SU-DHL-6 (cell line): ENCODE measurements at regions not wholly inside any gene's neighbourhood (a gene's known extent, or its start where the extent isn't known, plus 50 kb on each side); places are given as distances from the start of the nearest gene placed in this dataset.

ENCODE experiments used
- H2AFZ ChIP-seq: fragments of 200-600 bp; sonication (generic); 2 replicates; pipeline ENCODE4 v1.6.1; 2014; ENCODE audit warnings: low read depth, mild to moderate bottlenecking, moderate library complexity, mixed read lengths, antibody characterized with exemption, low read length; ENCODE audit not compliant: severe bottlenecking
- H3F3A ChIP-seq: fragments of 200-600 bp; shearing (Covaris generic); 2 replicates; pipeline ENCODE4 v1.6.0; 2016; ENCODE audit warnings: antibody characterized with exemption, mild to moderate bottlenecking; ENCODE audit not compliant: insufficient read depth
- H3K27ac ChIP-seq: fragments of 200-600 bp; sonication (generic); 2 replicates; pipeline ENCODE4 v1.5.1; 2016; ENCODE audit warnings: low read depth, mild to moderate bottlenecking, low read length, moderate library complexity, mixed read lengths
- H3K27me3 ChIP-seq: fragments of 200-600 bp; sonication (generic), shearing (Covaris generic); 2 replicates; pipeline ENCODE4 v1.6.0; 2014; ENCODE audit warnings: mild to moderate bottlenecking, low read length
- H3K36me3 ChIP-seq: fragments of 200-600 bp; sonication (generic); 2 replicates; pipeline ENCODE4 v1.6.1; 2014; ENCODE audit warnings: mild to moderate bottlenecking, low read length, mixed read lengths
- H3K4me2 ChIP-seq: fragments of 300-600, 200-600 bp; shearing (Covaris generic), sonication (generic); 2 replicates; pipeline ENCODE4 v1.6.0; 2014; ENCODE audit warnings: low read length, low read depth, mild to moderate bottlenecking; ENCODE audit not compliant: poor library complexity, severe bottlenecking
- H3K4me3 ChIP-seq: fragments of 200-600 bp; sonication (generic); 2 replicates; pipeline ENCODE4 v1.5.1; 2014; ENCODE audit warnings: antibody characterized with exemption, low read length, mild to moderate bottlenecking, mixed read lengths; ENCODE audit not compliant: insufficient read depth, poor library complexity, severe bottlenecking
- H3K79me2 ChIP-seq: fragments of 200-600 bp; sonication (generic); 2 replicates; pipeline ENCODE4 v1.6.1; 2014; ENCODE audit warnings: mild to moderate bottlenecking, low read length, moderate library complexity; ENCODE audit not compliant: insufficient read depth
- H3K9ac ChIP-seq: fragments of 200-600 bp; sonication (generic); 2 replicates; pipeline ENCODE4 v1.7.0; 2014; ENCODE audit warnings: mild to moderate bottlenecking, low read length
- H3K9me2 ChIP-seq: fragments of 200-600 bp; sonication (generic); replicated peaks from 2 replicates; pipeline ENCODE4 v1.6.1; 2014; ENCODE audit warnings: low read length; ENCODE audit not compliant: insufficient read depth
- H3K9me3 ChIP-seq: fragments of 200-600 bp; sonication (generic); 2 replicates; pipeline ENCODE4 v1.6.1; 2014; ENCODE audit warnings: low read length, mixed read lengths; ENCODE audit not compliant: insufficient read depth
- H4K20me1 ChIP-seq: fragments of 200-600 bp; sonication (generic); 2 replicates; pipeline ENCODE4 v1.6.1; 2014; ENCODE audit warnings: low read depth, mild to moderate bottlenecking, antibody characterized with exemption, low read length, moderate library complexity, mixed read lengths
- EZH2phosphoT487 ChIP-seq: fragments of 200-600 bp; sonication (generic), shearing (Covaris generic); conservative IDR thresholded peaks from 2 replicates; pipeline ENCODE4 v1.6.1; 2018; ENCODE audit warnings: mild to moderate bottlenecking, antibody characterized with exemption, low read length, moderate library complexity, mixed read lengths
- TF ChIP-seq, protein P1 (sequence below): fragments of 200-600 bp; sonication (generic); IDR thresholded peaks from one replicate; pipeline ENCODE4 v1.5.1; 2017; ENCODE audit warnings: antibody characterized with exemption, mild to moderate bottlenecking, low read length, moderate library complexity; ENCODE audit not compliant: insufficient read depth, poor library complexity, severe bottlenecking

GRCh38 chr19:32238076-32238475 is 107.3 kb upstream of the ZNF507 start:
- Histone ChIP-seq H4K20me1 (no peaks in the 10 kb centered on the region), H3K4me3 (no peak overlapping the region), H3K27ac (no peak overlapping the region), H3K27me3 (no peaks in the 10 kb centered on the region), H3K9me3 (no peaks in the 10 kb centered on the region), H2AFZ (no peak overlapping the region), H3K79me2 (no peaks in the 10 kb centered on the region), H3K4me2 (no peak overlapping the region), H3K9ac (no peak overlapping the region), H3K9me2 (no peaks in the 10 kb centered on the region), H3F3A (no peaks in the 10 kb centered on the region), H3K36me3 (no peaks in the 10 kb centered on the region)
- TF ChIP-seq EZH2phosphoT487: no peak
- TF ChIP-seq, protein P1, sequence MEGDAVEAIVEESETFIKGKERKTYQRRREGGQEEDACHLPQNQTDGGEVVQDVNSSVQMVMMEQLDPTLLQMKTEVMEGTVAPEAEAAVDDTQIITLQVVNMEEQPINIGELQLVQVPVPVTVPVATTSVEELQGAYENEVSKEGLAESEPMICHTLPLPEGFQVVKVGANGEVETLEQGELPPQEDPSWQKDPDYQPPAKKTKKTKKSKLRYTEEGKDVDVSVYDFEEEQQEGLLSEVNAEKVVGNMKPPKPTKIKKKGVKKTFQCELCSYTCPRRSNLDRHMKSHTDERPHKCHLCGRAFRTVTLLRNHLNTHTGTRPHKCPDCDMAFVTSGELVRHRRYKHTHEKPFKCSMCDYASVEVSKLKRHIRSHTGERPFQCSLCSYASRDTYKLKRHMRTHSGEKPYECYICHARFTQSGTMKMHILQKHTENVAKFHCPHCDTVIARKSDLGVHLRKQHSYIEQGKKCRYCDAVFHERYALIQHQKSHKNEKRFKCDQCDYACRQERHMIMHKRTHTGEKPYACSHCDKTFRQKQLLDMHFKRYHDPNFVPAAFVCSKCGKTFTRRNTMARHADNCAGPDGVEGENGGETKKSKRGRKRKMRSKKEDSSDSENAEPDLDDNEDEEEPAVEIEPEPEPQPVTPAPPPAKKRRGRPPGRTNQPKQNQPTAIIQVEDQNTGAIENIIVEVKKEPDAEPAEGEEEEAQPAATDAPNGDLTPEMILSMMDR: no peak

GRCh38 chr19:32240316-32240715 is 105.1 kb upstream of the ZNF507 start:
- Histone ChIP-seq H3K27me3 (no peaks in the 10 kb centered on the region), H3F3A (no peaks in the 10 kb centered on the region)

DNA sequence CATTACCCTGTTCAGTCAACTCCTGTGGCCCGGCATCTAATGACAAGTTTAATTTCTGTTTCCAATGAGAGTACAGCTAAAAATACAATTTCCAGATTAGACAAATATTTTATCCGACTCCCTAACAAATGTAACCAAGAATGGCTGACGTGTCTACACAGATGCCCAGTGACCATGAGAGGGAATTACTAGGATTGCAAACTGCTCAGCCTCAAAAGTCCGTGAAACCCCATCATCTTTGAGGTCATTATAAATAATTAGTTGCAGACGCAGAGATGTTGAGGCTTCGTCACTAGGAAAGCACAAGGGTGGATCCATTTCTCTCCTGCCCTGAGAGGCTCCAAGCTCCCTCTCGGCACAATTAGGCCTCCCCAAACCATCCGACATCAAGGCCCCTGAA is 104.1 kb upstream of the ZNF507 start:
- H3K79me2 ChIP-seq: no peaks in the 10 kb centered on the region
- H3K9ac ChIP-seq: no peak overlapping the region
- TF ChIP-seq, protein P1: no peak
- TF ChIP-seq EZH2phosphoT487: no peak
- H3K27ac ChIP-seq: no peak overlapping the region
- no peaks in the 10 kb centered on the region for H3K9me3 ChIP-seq
- H4K20me1 ChIP-seq: no peaks in the 10 kb centered on the region
- H3K4me3 ChIP-seq: no peak overlapping the region
- no peaks in the 10 kb centered on the region for H3K27me3 ChIP-seq
- H3K9me2 ChIP-seq: no peaks in the 10 kb centered on the region
- no peaks in the 10 kb centered on the region for H3K36me3 ChIP-seq
- no peak overlapping the region for H3K4me2 ChIP-seq
- H3F3A ChIP-seq: no peaks in the 10 kb centered on the region
- no peak overlapping the region for H2AFZ ChIP-seq

More at GRCh38 chr19:32240316-32240715, 105.1 kb upstream of the ZNF507 start:
- H3K9me2 ChIP-seq: no peaks in the 10 kb centered on the region
- no peak overlapping the region for H3K9ac ChIP-seq
- H3K4me2 ChIP-seq: no peak overlapping the region
- H3K4me3 ChIP-seq: no peak overlapping the region
- H3K79me2 ChIP-seq: no peaks in the 10 kb centered on the region
- H3K36me3 ChIP-seq: no peaks in the 10 kb centered on the region
- no peak overlapping the region for H3K27ac ChIP-seq
- no peaks in the 10 kb centered on the region for H3K9me3 ChIP-seq
- H4K20me1 ChIP-seq: no peaks in the 10 kb centered on the region
- no peak overlapping the region for H2AFZ ChIP-seq
- TF ChIP-seq, protein P1: no peak
- TF ChIP-seq EZH2phosphoT487: no peak
